ENCODE measurements at regions not wholly inside any gene's neighbourhood (a gene's known extent, or its start where the extent isn't known, plus 50 kb on each side); places are given as distances from the start of the nearest gene placed in this dataset.

DNA sequence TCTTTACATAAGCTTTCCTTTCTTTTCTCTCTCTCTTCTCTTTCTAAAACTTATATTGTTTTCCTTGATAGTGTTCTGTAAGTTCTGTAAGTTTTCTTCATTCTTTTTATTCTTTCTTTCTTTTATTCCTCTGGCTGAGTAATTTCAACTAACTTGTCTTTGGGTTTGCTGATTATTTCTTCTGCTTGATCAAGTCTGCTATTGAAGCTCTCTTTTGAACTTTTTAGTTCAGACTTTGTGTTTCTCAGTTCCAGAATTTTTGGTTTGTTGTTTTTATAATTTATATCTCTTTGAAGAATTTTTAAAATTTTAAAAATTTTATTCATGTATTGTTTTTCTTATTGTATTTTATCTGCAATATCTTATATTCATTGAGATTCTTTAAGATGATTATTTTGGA lies 795.8 kb upstream of the SALL3 start:
- Histone ChIP-seq H3K4me3 (no peak overlapping the region), H3K9ac (no peak overlapping the region), H3K27ac (no peak overlapping the region), H3K27me3 (replicated peaks; ENCODE audit: insufficient read depth) (no peaks in the 10 kb centered on the region), H4K20me1 (ENCODE audit: insufficient read depth) (no peaks in the 10 kb centered on the region), H3K4me1 (ENCODE audit: insufficient read depth) (no peaks in the 10 kb centered on the region), H3K9me3 (ENCODE audit: low read depth) (no peaks in the 10 kb centered on the region), H2AFZ (no peak overlapping the region), H3K79me2 (ENCODE audit: insufficient read depth) (no peaks in the 10 kb centered on the region), H3K4me2 (ENCODE audit: unreplicated experiment) (no peak overlapping the region), H3F3A (ENCODE audit: insufficient read depth) (no peaks in the 10 kb centered on the region), H3K9me2 (ENCODE audit: insufficient read depth) (no peaks in the 10 kb centered on the region), H3K36me3 (ENCODE audit: low read depth) (no peaks in the 10 kb centered on the region)
- in situ Hi-C loops (cut with MboI): no loop called here
- TF ChIP-seq EZH2phosphoT487 (IDR thresholded peaks at IDR 0.05; ENCODE audit: insufficient read depth, low read depth) (no peak), EZH2 (IDR thresholded peaks at IDR 0.05; ENCODE audit: insufficient read depth, poor library complexity, severe bottlenecking) (no peak)
- DNase-seq: no peak

DNA sequence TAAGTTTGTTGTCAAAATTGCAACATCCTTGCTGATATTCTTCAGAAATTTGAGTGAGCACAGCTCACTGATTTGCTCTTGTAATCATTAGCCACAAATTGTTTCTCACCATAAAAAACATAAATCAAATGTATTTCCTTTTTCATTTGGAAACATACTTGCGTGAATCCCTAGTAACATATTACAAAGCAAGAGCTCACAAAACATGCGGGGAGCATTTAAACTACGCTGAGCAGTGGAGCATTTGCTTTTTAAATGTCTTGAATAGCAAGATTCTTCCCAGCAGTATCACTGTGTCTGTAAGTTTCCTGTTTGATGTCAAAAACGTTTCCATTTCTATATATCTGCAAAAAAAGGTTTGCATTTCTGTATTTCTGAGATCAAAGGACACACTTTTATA lies 788.3 kb upstream of the SALL3 start:
- no peak for TF ChIP-seq EZH2phosphoT487 (IDR thresholded peaks at IDR 0.05; ENCODE audit: insufficient read depth, low read depth)
- no peak overlapping the region for H3K9ac ChIP-seq
- H3K4me1 ChIP-seq (ENCODE audit: insufficient read depth): no peaks in the 10 kb centered on the region
- H3K4me2 ChIP-seq (ENCODE audit: unreplicated experiment): no peak overlapping the region
- in situ Hi-C loops (cut with MboI): no loop called here
- H3K9me3 ChIP-seq (ENCODE audit: low read depth): no peaks in the 10 kb centered on the region
- H3K27ac ChIP-seq: no peak overlapping the region
- no peaks in the 10 kb centered on the region for H3K27me3 ChIP-seq (replicated peaks; ENCODE audit: insufficient read depth)
- H3K79me2 ChIP-seq (ENCODE audit: insufficient read depth): no peaks in the 10 kb centered on the region
- no peaks in the 10 kb centered on the region for H4K20me1 ChIP-seq (ENCODE audit: insufficient read depth)
- H2AFZ ChIP-seq: no peak overlapping the region
- no peaks in the 10 kb centered on the region for H3K9me2 ChIP-seq (ENCODE audit: insufficient read depth)
- no peaks in the 10 kb centered on the region for H3F3A ChIP-seq (ENCODE audit: insufficient read depth)
- no peak for DNase-seq
- H3K36me3 ChIP-seq (ENCODE audit: low read depth): no peaks in the 10 kb centered on the region
- no peak overlapping the region for H3K4me3 ChIP-seq
- WGBS, 2 experiments (ENCODE audit: low coverage in 1 of 2, low lambda C conversion rate in 2 of 2, missing lambda C conversion rate in 2 of 2): 9% methylated on average over 4 of the region's 4 CpGs

DNA sequence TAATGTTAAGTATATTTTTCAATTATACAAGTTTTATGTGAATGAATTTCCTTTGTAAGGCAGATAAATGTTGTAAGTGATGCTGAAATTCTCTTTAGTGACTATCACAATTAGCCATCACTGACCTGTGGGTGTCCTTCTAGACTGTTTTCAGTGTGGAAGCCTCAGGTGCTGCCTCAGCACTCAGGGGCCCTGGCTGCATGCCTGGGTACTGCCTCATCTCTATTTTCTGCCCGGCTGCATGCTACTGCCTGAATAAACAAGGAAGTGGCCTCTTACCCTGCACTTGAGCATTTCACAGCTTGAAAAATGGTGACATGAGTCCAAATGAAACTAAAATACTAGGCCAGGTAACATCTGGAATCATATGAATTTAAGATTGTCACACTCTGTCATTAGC lies 787.6 kb upstream of the SALL3 start:
- Histone ChIP-seq H3F3A (ENCODE audit: insufficient read depth) (no peaks in the 10 kb centered on the region), H4K20me1 (ENCODE audit: insufficient read depth) (no peaks in the 10 kb centered on the region), H3K9me3 (ENCODE audit: low read depth) (no peaks in the 10 kb centered on the region), H3K4me3 (no peak overlapping the region), H3K36me3 (ENCODE audit: low read depth) (no peaks in the 10 kb centered on the region), H2AFZ (no peak overlapping the region), H3K4me2 (ENCODE audit: unreplicated experiment) (no peak overlapping the region), H3K27ac (no peak overlapping the region), H3K79me2 (ENCODE audit: insufficient read depth) (no peaks in the 10 kb centered on the region), H3K9ac (no peak overlapping the region), H3K4me1 (ENCODE audit: insufficient read depth) (no peaks in the 10 kb centered on the region), H3K9me2 (ENCODE audit: insufficient read depth) (no peaks in the 10 kb centered on the region), H3K27me3 (replicated peaks; ENCODE audit: insufficient read depth) (no peaks in the 10 kb centered on the region)
- no peak for DNase-seq
- TF ChIP-seq EZH2 (IDR thresholded peaks at IDR 0.05; ENCODE audit: insufficient read depth, poor library complexity, severe bottlenecking) (no peak), EZH2phosphoT487 (IDR thresholded peaks at IDR 0.05; ENCODE audit: insufficient read depth, low read depth) (no peak)
- 0 to 6% methylated on average over 1 of the region's 1 CpG for WGBS, 2 experiments (ENCODE audit: low coverage in 1 of 2, low lambda C conversion rate in 2 of 2, missing lambda C conversion rate in 2 of 2)
- in situ Hi-C loops (cut with MboI): no loop called here

DNA sequence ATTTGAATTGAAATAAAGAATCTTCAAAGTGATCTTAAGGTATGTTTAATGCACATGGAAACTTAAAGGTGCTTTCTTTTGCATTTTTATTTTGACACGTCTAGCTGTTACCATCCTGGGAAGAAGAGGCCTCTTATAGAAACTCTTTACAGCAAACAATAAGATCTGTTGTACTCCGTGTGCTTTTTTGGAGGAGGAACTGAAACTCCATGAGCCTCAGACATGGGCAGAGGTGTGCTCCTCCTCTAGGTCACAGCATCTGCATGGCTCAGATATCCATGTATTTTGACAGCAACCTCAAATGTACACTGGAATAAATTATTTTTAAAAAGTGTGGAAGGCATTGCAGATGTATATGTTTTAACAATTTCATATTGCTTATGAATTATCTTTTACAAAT lies 783.3 kb upstream of the SALL3 start:
- no peak overlapping the region for H3K4me2 ChIP-seq (ENCODE audit: unreplicated experiment)
- no peaks in the 10 kb centered on the region for H3K79me2 ChIP-seq (ENCODE audit: insufficient read depth)
- no peaks in the 10 kb centered on the region for H3K4me1 ChIP-seq (ENCODE audit: insufficient read depth)
- no peaks in the 10 kb centered on the region for H3F3A ChIP-seq (ENCODE audit: insufficient read depth)
- no peak overlapping the region for H3K27ac ChIP-seq
- in situ Hi-C loops (cut with MboI): no loop called here
- H4K20me1 ChIP-seq (ENCODE audit: insufficient read depth): no peaks in the 10 kb centered on the region
- no peak for DNase-seq
- no peak overlapping the region for H3K9ac ChIP-seq
- H2AFZ ChIP-seq: no peak overlapping the region
- TF ChIP-seq EZH2phosphoT487 (IDR thresholded peaks at IDR 0.05; ENCODE audit: insufficient read depth, low read depth) (no peak), EZH2 (IDR thresholded peaks at IDR 0.05; ENCODE audit: insufficient read depth, poor library complexity, severe bottlenecking) (no peak)
- H3K27me3 ChIP-seq (replicated peaks; ENCODE audit: insufficient read depth): no peaks in the 10 kb centered on the region
- no peaks in the 10 kb centered on the region for H3K36me3 ChIP-seq (ENCODE audit: low read depth)
- no peaks in the 10 kb centered on the region for H3K9me2 ChIP-seq (ENCODE audit: insufficient read depth)
- 17 to 24% methylated on average over 2 of the region's 2 CpGs for WGBS, 2 experiments (ENCODE audit: low coverage in 1 of 2, low lambda C conversion rate in 2 of 2, missing lambda C conversion rate in 2 of 2)
- no peak overlapping the region for H3K4me3 ChIP-seq
- no peaks in the 10 kb centered on the region for H3K9me3 ChIP-seq (ENCODE audit: low read depth)

DNA sequence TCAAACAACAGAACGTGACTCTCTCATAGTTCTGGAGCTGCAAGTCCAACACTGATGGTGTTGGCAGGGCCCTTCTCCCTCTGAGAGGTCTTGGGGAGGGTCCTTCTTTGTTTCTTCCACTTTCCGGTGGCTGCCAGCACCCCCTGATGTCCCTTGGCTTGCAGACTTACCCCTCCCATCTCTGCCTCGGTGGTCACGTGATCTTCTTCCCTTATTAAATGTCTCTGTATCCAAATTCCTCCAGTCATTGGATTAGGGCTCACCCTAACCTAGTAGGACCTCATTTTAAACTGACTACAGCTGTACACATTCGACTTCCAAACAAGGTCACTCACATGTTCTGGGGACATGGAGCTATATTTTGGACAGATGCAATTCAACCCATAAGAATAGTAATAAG lies 780.6 kb upstream of the SALL3 start:
- DNase-seq: no peak
- Histone ChIP-seq H3K4me2 (ENCODE audit: unreplicated experiment) (no peak overlapping the region), H3K79me2 (ENCODE audit: insufficient read depth) (no peaks in the 10 kb centered on the region), H3K36me3 (ENCODE audit: low read depth) (no peaks in the 10 kb centered on the region), H3F3A (ENCODE audit: insufficient read depth) (no peaks in the 10 kb centered on the region), H3K4me3 (no peak overlapping the region), H2AFZ (no peak overlapping the region), H3K9me2 (ENCODE audit: insufficient read depth) (no peaks in the 10 kb centered on the region), H4K20me1 (ENCODE audit: insufficient read depth) (no peaks in the 10 kb centered on the region), H3K9me3 (ENCODE audit: low read depth) (no peaks in the 10 kb centered on the region), H3K27me3 (replicated peaks; ENCODE audit: insufficient read depth) (no peaks in the 10 kb centered on the region), H3K9ac (no peak overlapping the region), H3K27ac (no peak overlapping the region), H3K4me1 (ENCODE audit: insufficient read depth) (no peaks in the 10 kb centered on the region)
- TF ChIP-seq EZH2 (IDR thresholded peaks at IDR 0.05; ENCODE audit: insufficient read depth, poor library complexity, severe bottlenecking): no peak
- in situ Hi-C loops (cut with MboI): no loop called here
- WGBS, 2 experiments (ENCODE audit: low coverage in 1 of 2, low lambda C conversion rate in 2 of 2, missing lambda C conversion rate in 2 of 2): 12 to 15% methylated on average over 5 of the region's 5 CpGs
